Stimulated activated CD4-positive, alpha-beta T cell treated with anti-CD3 and anti-CD28 coated beads, Interleukin-2, amount 100 ng/mL, for 48 hours (primary cell): ENCODE measurements at regions not wholly inside any gene's neighbourhood (a gene's known extent, or its start where the extent isn't known, plus 50 kb on each side); places are given as distances from the start of the nearest gene placed in this dataset.

Experiments used
- DNase-seq, 2 donors: peaks; one replicate each; pipeline ENCODE4 v3.0.0-alpha.2; 2020

DNA sequence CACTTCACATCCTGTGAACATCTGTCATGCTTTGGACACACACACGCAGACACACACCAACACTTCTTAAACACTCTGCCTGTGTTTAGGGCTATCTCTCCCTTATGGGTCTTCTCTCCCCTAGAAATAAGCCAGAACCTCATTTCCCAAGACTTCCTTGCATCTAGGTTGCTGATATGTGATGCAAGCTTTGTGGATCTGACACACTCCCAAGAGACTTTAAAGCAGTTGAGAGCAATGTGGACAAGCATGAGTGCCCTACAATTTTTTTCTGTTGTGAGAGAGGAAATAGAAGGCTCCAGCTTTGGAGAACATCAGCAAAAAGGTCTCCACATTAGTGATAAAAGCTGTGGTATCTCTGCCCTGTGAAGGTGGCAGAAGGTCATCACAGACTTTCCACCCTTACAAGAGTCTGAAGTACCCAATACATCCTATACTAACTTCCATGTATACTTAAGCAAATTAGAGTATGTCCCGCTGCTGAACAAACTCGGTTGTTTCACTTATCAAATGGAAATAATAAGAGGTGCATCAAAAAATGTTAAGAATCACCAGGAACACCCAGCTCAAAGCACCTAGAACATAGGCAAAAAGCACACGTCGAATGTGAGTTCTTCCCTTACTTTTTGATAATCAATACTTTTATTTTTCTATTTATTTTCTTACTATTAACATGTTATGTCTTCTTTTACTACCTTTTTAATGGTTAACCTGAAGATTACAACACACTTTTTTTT, 267.6 kb downstream of the SETD4 start:
- DNase-seq, result no peak

GRCh38 chr21:35791541-35792325, 268.6 kb downstream of the SETD4 start:
- DNase-seq, result no peak

DNA sequence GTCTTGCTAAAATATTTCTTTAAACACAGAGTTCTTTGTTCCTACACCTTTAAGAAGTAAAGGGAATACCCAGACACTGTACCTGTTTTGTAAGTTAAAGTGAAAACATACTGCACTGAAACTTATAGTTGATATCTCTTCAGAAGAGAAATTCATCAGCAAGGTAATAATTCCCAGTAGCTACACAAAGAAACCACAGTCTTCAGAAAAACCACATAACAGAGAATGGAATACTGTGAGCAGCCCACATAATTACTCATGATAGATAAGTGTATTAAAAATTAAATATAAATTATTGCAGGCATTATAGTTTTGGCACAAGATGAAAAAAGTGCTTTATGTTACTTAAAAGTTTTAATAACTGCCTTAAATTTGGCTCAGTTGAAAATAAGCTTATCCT, 276.6 kb downstream of the SETD4 start:
- no peak for DNase-seq

DNA sequence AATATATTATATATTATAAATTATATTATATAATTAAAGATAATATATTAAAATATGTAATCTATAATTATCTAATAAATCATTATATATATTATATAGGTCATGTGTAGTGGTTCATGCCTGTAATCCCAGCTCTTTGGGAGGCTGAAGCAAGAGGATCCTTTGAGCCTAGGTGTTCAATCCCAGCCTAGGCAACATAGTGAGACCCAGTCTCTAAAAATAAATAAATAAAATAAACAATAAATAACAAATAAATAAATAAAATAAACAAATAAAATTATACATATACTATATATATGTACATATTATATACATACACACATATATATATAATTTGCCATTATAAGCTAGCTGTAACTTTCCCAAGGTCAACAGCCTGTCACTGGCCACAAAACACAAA, 277.7 kb downstream of the SETD4 start:
- DNase-seq, result no peak

- no peak for DNase-seq
Observed at GRCh38 chr21:35780983-35781382, 279.3 kb downstream of the SETD4 start.

DNA sequence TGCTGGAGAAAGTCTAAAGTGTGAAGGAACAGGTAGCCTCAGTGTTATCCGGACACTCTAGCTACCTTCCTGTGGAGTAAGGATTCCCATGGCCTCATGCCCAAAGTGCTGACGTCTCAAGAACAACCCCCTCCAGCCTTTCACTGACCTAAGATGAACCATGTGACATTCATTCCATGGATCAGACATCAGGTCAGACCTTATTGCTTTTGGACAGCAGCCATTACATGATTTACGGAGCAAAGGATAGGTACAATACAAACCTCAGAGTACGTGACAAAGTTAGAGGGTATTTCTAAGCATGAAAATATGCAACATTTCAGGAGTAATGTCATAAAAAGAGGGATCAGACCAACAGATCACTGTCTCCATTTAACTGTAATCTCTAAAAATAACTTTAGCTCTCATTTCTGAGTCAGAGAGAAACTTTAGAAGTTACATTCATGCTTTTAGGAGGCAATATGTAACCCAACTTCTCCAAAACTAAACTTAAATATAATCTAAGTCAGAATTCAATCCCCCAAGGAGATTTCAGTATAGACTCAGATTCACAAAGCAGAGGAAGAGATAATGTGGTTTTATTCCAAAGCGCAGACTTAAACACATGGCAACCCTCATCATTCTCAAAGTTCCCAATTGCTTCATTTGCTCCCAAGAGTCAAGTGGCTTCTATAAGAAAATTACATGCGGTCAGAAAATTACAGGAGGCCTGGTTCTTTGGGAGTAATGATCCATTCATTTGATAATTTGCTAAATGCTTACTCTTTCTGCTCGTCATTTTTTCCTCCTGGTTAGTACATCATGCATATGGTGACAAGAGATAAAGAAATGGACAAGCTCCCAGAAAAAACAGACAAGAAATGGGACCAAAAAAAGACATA, 280.4 kb downstream of the SETD4 start:
- DNase-seq, result no peak

DNA sequence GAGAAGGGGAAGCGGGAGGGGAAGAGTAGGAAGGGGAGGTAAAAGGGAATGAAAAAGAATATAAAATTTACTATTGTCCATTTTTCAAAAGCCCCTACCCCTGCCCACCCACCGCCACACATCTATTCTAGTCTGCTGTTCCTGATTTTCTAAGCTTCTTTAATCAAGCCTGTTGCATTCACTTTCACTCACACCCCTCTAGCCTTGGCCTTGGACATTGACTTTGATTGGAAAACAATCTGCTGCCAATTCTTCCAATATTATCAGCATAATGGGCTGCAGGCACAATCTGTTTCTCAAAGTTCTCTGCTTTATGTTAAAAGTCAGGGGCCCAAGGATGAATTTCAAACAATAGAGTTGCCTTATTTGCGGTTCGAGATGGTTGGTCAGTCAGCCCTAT, 281.2 kb downstream of the SETD4 start:
- no peak for DNase-seq

DNA sequence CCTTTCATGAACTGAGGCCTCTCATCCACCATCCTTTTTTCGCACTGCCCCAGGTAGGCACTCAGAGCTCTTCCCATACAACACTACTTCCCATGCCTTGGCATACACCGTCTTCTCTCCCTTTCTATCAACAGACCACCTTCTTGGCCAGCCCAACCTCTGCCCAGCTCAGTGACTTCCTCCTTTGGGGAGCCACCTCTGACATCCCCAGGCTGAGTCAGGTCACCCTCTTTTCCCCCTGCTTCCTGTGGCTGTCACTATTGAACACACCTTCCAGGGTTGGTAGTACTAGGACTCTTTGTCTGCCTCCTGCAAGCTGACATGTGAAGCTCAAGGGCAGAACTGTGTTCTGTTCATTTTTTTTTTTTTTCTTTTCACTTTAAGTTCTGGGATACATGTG, 283.2 kb downstream of the SETD4 start:
- DNase-seq, result no peak

GRCh38 chr21:35775778-35776544, 284.4 kb downstream of the SETD4 start:
- DNase-seq, result no peak

DNA sequence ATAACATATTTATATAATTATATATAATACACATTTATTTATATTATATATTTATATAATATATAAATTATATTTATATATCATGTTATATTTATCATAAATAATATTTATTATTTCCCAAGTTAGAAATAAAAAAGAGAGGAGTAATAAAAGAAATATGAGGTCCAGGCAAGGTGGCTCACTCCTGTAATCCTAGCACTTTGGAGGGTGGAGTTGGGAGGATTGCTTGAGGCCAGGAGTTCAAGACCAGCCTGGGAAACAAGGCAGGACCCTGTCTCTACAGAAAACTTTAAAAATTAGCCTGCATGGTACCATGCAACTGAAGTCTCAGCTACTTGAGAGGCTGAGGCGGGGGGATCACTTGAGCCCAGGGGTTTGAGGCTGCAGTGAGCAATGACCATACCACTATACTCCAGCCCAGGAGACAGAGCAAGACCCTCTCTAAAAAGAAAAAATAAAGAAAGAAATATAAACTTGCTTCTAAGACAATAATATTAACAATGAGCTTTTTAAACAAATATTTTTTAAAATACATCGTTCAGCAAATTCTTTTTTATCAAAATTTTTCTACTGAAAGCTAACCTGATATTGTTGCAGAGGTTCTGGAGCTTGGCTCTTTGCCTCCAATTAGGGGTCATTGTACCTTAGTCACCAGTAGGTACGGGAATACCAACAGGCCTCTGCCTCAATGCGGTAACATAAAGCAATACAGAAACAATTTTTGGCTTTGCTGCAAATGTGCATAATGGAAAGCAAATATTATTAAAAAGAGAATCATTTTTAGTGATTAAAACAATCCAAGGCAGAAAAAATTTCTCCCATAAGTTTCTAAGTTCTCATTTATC, 290.0 kb downstream of the SETD4 start:
- DNase-seq, result no peak

DNA sequence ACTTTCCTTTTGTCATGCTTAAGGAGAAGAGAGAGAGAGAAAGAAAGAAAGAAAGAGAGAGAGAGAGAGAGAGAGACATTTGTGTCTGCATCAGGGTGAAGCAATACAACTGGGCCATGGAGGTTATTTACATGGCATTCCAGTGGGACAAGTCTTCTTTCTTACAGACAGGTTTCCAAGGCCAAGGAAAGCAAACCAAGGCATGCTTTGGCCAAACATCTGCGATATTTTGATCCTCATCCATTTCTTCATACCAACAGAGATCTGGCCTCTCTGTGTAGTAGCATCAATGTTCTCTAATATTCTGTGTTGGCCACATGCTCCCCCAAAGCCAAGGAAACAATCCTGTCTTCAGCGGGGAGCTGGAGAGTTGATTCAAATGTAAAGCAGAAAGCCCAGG, 292.1 kb downstream of the SETD4 start:
- no peak for DNase-seq

DNA sequence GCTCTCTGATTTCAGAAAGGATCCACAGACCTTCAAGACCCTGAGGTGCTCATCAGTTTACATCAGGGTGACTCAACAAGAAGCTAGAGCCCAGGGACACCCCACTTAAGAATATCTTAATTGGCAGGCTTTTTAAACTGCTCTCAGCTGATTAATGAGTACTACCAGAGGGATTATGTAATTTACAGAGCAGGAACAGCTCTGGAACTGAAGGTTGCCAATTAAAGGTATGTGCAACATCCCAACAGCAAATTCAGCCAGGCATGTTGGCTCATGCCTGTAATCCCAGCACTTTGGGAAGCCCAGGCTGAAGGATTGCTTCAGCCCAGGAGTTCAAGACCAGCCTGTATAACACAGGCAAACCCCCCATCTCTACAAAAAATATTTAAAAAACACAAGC, 295.7 kb downstream of the SETD4 start:
- no peak for DNase-seq

GRCh38 chr21:35764077-35764476, 296.2 kb downstream of the SETD4 start:
- DNase-seq, result no peak

- DNase-seq, result no peak
Observed at GRCh38 chr21:35754583-35754982, 305.7 kb downstream of the SETD4 start.

DNA sequence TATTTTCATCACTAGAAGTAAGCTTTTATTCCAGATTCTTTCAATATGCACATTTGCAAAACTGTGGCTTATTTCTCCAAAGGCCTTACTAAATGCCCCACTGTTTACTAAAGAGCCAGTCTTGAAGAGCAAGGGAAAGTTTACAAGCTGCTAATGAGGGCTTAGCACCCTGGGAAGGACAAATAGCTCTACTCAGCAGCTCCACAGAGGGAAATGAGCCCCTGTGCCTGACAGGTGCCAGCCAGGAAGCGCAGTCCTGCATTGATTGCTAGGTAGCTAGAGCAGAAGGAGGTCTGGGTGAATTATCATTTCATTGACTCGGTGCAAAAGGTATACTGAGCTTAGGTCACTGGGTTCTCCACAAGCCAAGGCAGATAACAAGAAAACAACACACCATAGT, 307.0 kb downstream of the SETD4 start:
- DNase-seq, result no peak

DNA sequence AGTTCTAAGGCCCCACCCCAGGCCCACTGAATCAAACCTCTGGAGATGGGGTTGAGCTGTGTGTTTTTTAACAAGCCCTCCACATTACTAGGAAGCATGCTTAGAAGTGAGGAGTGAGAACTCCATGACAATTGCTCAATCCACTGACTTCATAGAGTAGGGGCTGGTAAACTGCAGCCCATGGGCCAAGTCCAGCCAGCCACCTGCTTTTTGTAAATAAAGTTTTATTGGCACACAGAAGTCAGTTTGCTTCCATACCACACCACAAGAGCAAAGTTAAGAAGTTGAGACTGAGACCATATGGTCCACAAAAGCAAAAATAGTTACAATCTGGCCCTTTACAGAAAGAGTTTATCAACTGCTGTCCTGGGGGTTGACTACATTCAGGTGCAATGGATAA, 309.2 kb downstream of the SETD4 start:
- DNase-seq, result no peak

GRCh38 chr21:35749904-35750303, 310.4 kb downstream of the SETD4 start:
- no peak for DNase-seq

DNA sequence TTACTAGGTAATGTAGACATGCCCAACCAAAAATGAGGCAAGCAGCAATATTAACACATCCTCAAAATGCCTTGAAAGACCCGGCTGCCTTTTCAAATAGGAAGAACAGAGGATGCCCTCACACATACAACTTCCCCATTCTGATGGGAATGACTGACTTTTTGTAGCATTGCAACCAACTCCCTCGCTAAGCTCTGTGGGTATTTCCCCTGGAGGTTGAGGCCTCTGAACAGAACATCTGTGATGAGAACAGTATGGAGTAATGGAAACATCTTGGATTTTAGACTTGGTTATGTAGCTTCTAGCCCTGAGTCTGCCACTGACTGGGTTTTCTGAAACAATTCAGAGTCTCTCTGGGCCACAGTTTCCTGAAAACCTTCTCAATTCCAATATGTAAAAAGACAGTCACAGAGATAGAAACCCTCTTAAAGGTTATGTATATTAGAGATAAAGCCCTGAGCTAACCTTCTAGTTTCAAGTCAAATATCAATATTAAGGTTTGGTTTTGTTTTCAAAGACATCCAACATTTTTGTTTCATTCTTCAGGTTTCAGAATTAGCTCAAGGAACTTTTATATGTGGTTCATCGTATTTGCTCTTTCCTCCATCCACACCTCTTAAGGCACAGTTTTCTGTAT, 311.5 kb downstream of the SETD4 start:
- DNase-seq, result no peak

GRCh38 chr21:35743571-35743970, 316.8 kb downstream of the SETD4 start:
- no peak for DNase-seq

DNA sequence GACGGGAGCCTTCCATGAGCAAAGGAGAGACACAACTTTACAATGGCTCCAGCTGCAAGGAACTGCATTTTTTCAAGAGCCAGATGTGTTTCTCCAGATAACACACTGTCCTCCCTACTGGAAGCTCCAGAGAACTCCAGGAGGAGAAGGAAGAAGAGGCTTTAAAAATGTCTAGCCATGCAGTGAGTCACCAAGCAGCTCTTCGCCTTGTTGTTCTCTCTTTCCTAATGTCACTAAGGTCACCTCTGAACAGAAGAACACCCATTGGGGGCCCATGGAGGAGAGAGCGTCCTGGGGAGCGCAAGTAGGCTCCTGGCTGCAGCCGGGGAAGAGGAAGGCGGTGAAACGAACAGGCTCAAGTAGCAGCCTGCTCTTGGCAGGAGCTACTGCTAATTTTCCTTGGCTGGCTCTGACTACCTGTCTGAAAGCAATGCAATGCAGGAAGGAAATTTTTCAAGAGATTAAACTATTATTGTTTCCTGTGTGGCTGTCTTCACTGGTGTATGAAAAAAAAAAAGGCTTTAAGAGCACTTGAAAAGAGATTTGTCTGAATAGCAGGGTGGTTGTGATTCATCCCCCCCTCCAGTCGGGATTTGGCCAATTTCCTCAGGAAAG, 321.9 kb downstream of the SETD4 start:
- DNase-seq, result no peak

GRCh38 chr21:35737899-35738346, 322.4 kb downstream of the SETD4 start:
- no peak for DNase-seq
